Skeletal muscle satellite cell (primary cell): ENCODE measurements at regions not wholly inside any gene's neighbourhood (a gene's known extent, or its start where the extent isn't known, plus 50 kb on each side); places are given as distances from the start of the nearest gene placed in this dataset.

Experiments used
- H3K27me3 ChIP-seq: 2 replicates; pipeline ENCODE4 v1.7.0; 2013; ENCODE audit warnings: low read length; ENCODE audit not compliant: control insufficient read depth, insufficient read depth
- H3K36me3 ChIP-seq: 2 replicates; pipeline ENCODE4 v1.7.0; 2013; ENCODE audit warnings: mild to moderate bottlenecking, control low read depth, low read length; ENCODE audit not compliant: insufficient read depth
- H3K4me1 ChIP-seq: 2 replicates; pipeline ENCODE4 v1.7.0; 2013; ENCODE audit warnings: low read length; ENCODE audit not compliant: control insufficient read depth, insufficient read depth
- H3K4me2 ChIP-seq: 2 replicates; pipeline ENCODE4 v1.7.0; 2013; ENCODE audit warnings: mild to moderate bottlenecking, low read length
- H3K4me3 ChIP-seq: 2 replicates; pipeline ENCODE4 v1.7.0; 2013; ENCODE audit warnings: low read length
- H3K9ac ChIP-seq: 2 replicates; pipeline ENCODE4 v1.7.0; 2013; ENCODE audit warnings: mild to moderate bottlenecking, low read depth, low read length, moderate library complexity
- H3K9me3 ChIP-seq: replicated peaks from 2 replicates; pipeline ENCODE4 v1.7.0; 2013; ENCODE audit warnings: mild to moderate bottlenecking, control low read depth, low read length

- Histone ChIP-seq H3K36me3 (no peaks in the 10 kb centered on the region), H3K4me2 (no peak overlapping the region), H3K27me3 (no peaks in the 10 kb centered on the region), H3K9ac (no peak overlapping the region), H3K4me3 (no peak overlapping the region), H3K9me3 (no peaks in the 10 kb centered on the region), H3K4me1 (peaks cover 3% of the 10 kb centered on the region)
These were observed 170.6 kb downstream of the KDR start for GRCh38 chr4:54954656-54955388.

- Histone ChIP-seq H3K4me3 (no peak overlapping the region), H3K4me2 (no peak overlapping the region), H3K4me1 (no peaks in the 10 kb centered on the region), H3K9ac (no peak overlapping the region), H3K36me3 (no peaks in the 10 kb centered on the region), H3K27me3 (no peaks in the 10 kb centered on the region), H3K9me3 (no peaks in the 10 kb centered on the region)
These were observed 178.7 kb downstream of the KDR start for GRCh38 chr4:54946741-54947140.

GRCh38 chr4:54945838-54946237 lies 179.6 kb downstream of the KDR start:
- Histone ChIP-seq H3K36me3 (no peaks in the 10 kb centered on the region), H3K4me2 (no peak overlapping the region), H3K9me3 (no peaks in the 10 kb centered on the region), H3K4me3 (no peak overlapping the region), H3K4me1 (no peaks in the 10 kb centered on the region), H3K9ac (no peak overlapping the region), H3K27me3 (no peaks in the 10 kb centered on the region)

GRCh38 chr4:54942721-54943120 lies 182.7 kb downstream of the KDR start:
- no peak overlapping the region for H3K4me2 ChIP-seq
- no peaks in the 10 kb centered on the region for H3K36me3 ChIP-seq
- H3K4me1 ChIP-seq = no peaks in the 10 kb centered on the region
- H3K9ac ChIP-seq = no peak overlapping the region
- no peaks in the 10 kb centered on the region for H3K27me3 ChIP-seq
- H3K4me3 ChIP-seq = no peak overlapping the region
- no peaks in the 10 kb centered on the region for H3K9me3 ChIP-seq

GRCh38 chr4:54941994-54942552 lies 183.3 kb downstream of the KDR start:
- Histone ChIP-seq H3K4me2 (no peak overlapping the region), H3K4me3 (no peak overlapping the region), H3K4me1 (no peaks in the 10 kb centered on the region), H3K9ac (no peak overlapping the region), H3K36me3 (no peaks in the 10 kb centered on the region), H3K27me3 (no peaks in the 10 kb centered on the region), H3K9me3 (no peaks in the 10 kb centered on the region)

- Histone ChIP-seq H3K36me3 (no peaks in the 10 kb centered on the region), H3K9ac (no peak overlapping the region), H3K9me3 (no peaks in the 10 kb centered on the region), H3K4me1 (no peaks in the 10 kb centered on the region), H3K27me3 (no peaks in the 10 kb centered on the region), H3K4me3 (no peak overlapping the region), H3K4me2 (no peak overlapping the region)
These were observed 184.2 kb downstream of the KDR start for GRCh38 chr4:54940996-54941865.

GRCh38 chr4:54937501-54937900 lies 187.9 kb downstream of the KDR start:
- Histone ChIP-seq H3K4me2 (no peak overlapping the region), H3K9me3 (no peaks in the 10 kb centered on the region), H3K9ac (no peak overlapping the region), H3K36me3 (no peaks in the 10 kb centered on the region), H3K27me3 (no peaks in the 10 kb centered on the region), H3K4me3 (no peak overlapping the region), H3K4me1 (no peaks in the 10 kb centered on the region)

- H3K27me3 ChIP-seq = no peaks in the 10 kb centered on the region
- H3K36me3 ChIP-seq = no peaks in the 10 kb centered on the region
- H3K4me3 ChIP-seq = no peak overlapping the region
- H3K9ac ChIP-seq = no peak overlapping the region
- no peaks in the 10 kb centered on the region for H3K4me1 ChIP-seq
- H3K4me2 ChIP-seq = no peak overlapping the region
- H3K9me3 ChIP-seq = no peaks in the 10 kb centered on the region
These were observed 191.8 kb downstream of the KDR start for GRCh38 chr4:54933579-54933978.

- no peaks in the 10 kb centered on the region for H3K4me1 ChIP-seq
- no peak overlapping the region for H3K9ac ChIP-seq
- no peaks in the 10 kb centered on the region for H3K9me3 ChIP-seq
- no peaks in the 10 kb centered on the region for H3K36me3 ChIP-seq
- no peak overlapping the region for H3K4me3 ChIP-seq
- H3K27me3 ChIP-seq = no peaks in the 10 kb centered on the region
- no peak overlapping the region for H3K4me2 ChIP-seq
These were observed 195.2 kb downstream of the KDR start for GRCh38 chr4:54930226-54930625.

GRCh38 chr4:54929459-54929858 lies 195.9 kb downstream of the KDR start:
- H3K4me3 ChIP-seq = no peak overlapping the region
- H3K4me1 ChIP-seq = no peaks in the 10 kb centered on the region
- H3K9ac ChIP-seq = no peak overlapping the region
- no peaks in the 10 kb centered on the region for H3K9me3 ChIP-seq
- H3K27me3 ChIP-seq = no peaks in the 10 kb centered on the region
- no peaks in the 10 kb centered on the region for H3K36me3 ChIP-seq
- H3K4me2 ChIP-seq = no peak overlapping the region

GRCh38 chr4:54924891-54925290 lies 200.5 kb downstream of the KDR start:
- no peaks in the 10 kb centered on the region for H3K9me3 ChIP-seq

More at GRCh38 chr4:54924891-54925290, 200.5 kb downstream of the KDR start:
- Histone ChIP-seq H3K27me3 (no peaks in the 10 kb centered on the region), H3K4me3 (no peak overlapping the region), H3K4me2 (no peak overlapping the region), H3K36me3 (no peaks in the 10 kb centered on the region), H3K9ac (no peak overlapping the region), H3K4me1 (no peaks in the 10 kb centered on the region)
